MCF 10A (cell line): ENCODE measurements at regions not wholly inside any gene's neighbourhood (a gene's known extent, or its start where the extent isn't known, plus 50 kb on each side); places are given as distances from the start of the nearest gene placed in this dataset.

ENCODE experiments used
- BruUV-seq: library from RNA; stranded (reverse); fragments of 400-500 nt; replicated peaks from 2 replicates; lab custom pipeline; 2021; lab: Mats Ljungman, UMichigan
- CTCF ChIA-PET: fragments of 300-600 bp; sonication (Branson Sonifier 250); formaldehyde crosslinking; extraction: SDS; loops from one replicate; lab custom pipeline; 2021; ENCODE audit warnings: antibody characterized with exemption, inconsistent platforms; lab: Yijun Ruan, JAX
- POLR2A ChIA-PET: fragments of 300-600, 350-650 bp; sonication (Branson Sonifier 250); formaldehyde crosslinking; extraction: SDS; loops from one replicate; lab custom pipeline; 2020; ENCODE audit warnings: antibody characterized with exemption, inconsistent platforms; lab: Yijun Ruan, JAX
- DNase-seq: peaks from one replicate; pipeline ENCODE4 v3.0.0-alpha.2; 2018; ENCODE audit not compliant: unreplicated experiment
- H3K27ac Mint-ChIP-seq: one replicate; pipeline ENCODE4 v1.8.0; 2022; ENCODE audit warnings: mild to moderate bottlenecking, low read depth, mixed read lengths; ENCODE audit not compliant: unreplicated experiment
- H3K27me3 Mint-ChIP-seq: one replicate; pipeline ENCODE4 v1.8.0; 2022; ENCODE audit warnings: mixed read lengths; ENCODE audit not compliant: insufficient read depth, unreplicated experiment
- H3K36me3 Mint-ChIP-seq: one replicate; pipeline ENCODE4 v1.8.0; 2022; ENCODE audit warnings: mild to moderate bottlenecking, moderate library complexity, mixed read lengths; ENCODE audit not compliant: insufficient read depth, unreplicated experiment
- H3K4me1 Mint-ChIP-seq: one replicate; pipeline ENCODE4 v1.8.0; 2022; ENCODE audit warnings: mixed read lengths; ENCODE audit not compliant: insufficient read depth, unreplicated experiment
- H3K4me3 Mint-ChIP-seq: one replicate; pipeline ENCODE4 v1.8.0; 2022; ENCODE audit warnings: mild to moderate bottlenecking, moderate library complexity, mixed read lengths; ENCODE audit not compliant: unreplicated experiment
- H3K9me3 Mint-ChIP-seq: one replicate; pipeline ENCODE4 v1.8.0; 2022; ENCODE audit warnings: mixed read lengths; ENCODE audit not compliant: unreplicated experiment
- CTCF ChIP-seq: fragments of 200-600 bp; IDR thresholded peaks from one replicate; pipeline ENCODE4 v1.8.0; 2022; ENCODE audit warnings: antibody characterized with exemption, mild to moderate bottlenecking; ENCODE audit not compliant: unreplicated experiment
- intact Hi-C: fragments of 100-400 bp; cut with micrococcal nuclease; formaldehyde crosslinking; loops from 2 replicates; pipeline ENCODE4 v1.14.1; 2022

- CTCF ChIA-PET = no interaction called here
- H3K36me3 Mint-ChIP-seq = no peaks in the 10 kb centered on the region
- H3K4me3 Mint-ChIP-seq = no peak overlapping the region
- peaks cover 27% of the 10 kb centered on the region for H3K27me3 Mint-ChIP-seq
- no peak for DNase-seq
- H3K9me3 Mint-ChIP-seq = no peaks in the 10 kb centered on the region
- BruUV-seq = no TSS peak
- POLR2A ChIA-PET = no interaction called here
- intact Hi-C loops = no loop called here
- no peak overlapping the region for H3K27ac Mint-ChIP-seq
- no peaks in the 10 kb centered on the region for H3K4me1 Mint-ChIP-seq
- TF ChIP-seq CTCF = no peak
Measured at GRCh38 chr2:30382995-30383394, 64.1 kb upstream of the LCLAT1 start.

GRCh38 chr2:30385327-30385726, 61.7 kb upstream of the LCLAT1 start:
- H3K27ac Mint-ChIP-seq = no peak overlapping the region
- ChIA-PET CTCF (no interaction called here), POLR2A (interaction anchor here (0.6 kb wide), 1 partner anchor 320 kb away, joined by 3 read pairs; no protein-coding TSS in a partner anchor)
- H3K4me3 Mint-ChIP-seq = no peak overlapping the region
- H3K9me3 Mint-ChIP-seq = no peaks in the 10 kb centered on the region
- no peaks in the 10 kb centered on the region for H3K4me1 Mint-ChIP-seq
- H3K27me3 Mint-ChIP-seq = peaks cover 37% of the 10 kb centered on the region
- intact Hi-C loops = no loop called here
- TF ChIP-seq CTCF = no peak
- DNase-seq = peak; percentile 45
- no TSS peak for BruUV-seq
- H3K36me3 Mint-ChIP-seq = no peaks in the 10 kb centered on the region

DNA sequence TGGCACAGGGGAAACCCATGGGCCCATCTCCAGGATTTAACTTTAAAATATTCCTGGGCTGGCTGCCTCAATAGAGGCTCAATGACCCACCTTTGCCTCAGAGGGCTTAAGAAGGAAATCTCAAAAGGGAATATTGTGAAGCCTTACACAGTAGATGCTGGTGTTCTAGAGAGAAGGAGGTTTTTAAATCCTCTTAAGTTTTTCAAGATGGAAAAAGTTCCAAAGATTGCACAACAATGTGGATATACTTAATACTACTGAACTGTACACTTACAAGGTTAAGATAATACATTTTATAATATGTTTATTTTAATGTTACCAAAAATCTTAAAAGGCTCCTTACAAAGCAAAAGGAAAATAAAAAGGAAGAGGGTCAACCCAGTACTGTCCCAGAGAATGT, 54.9 kb upstream of the LCLAT1 start:
- BruUV-seq = no TSS peak
- no peaks in the 10 kb centered on the region for H3K9me3 Mint-ChIP-seq
- intact Hi-C loops = no loop called here
- no peak for TF ChIP-seq CTCF
- CTCF ChIA-PET = interaction anchor here (0.9 kb wide), 1 partner anchor 112 kb away, joined by 3 read pairs; no protein-coding TSS in a partner anchor
- POLR2A ChIA-PET = no interaction called here
- H3K36me3 Mint-ChIP-seq = no peaks in the 10 kb centered on the region
- no peak overlapping the region for H3K4me3 Mint-ChIP-seq
- no peak overlapping the region for H3K27ac Mint-ChIP-seq
- no peak for DNase-seq
- H3K27me3 Mint-ChIP-seq = peaks cover 29% of the 10 kb centered on the region
- no peaks in the 10 kb centered on the region for H3K4me1 Mint-ChIP-seq

GRCh38 chr2:30393510-30393909, 53.5 kb upstream of the LCLAT1 start:
- BruUV-seq = no TSS peak
- H3K4me1 Mint-ChIP-seq = no peaks in the 10 kb centered on the region

More at GRCh38 chr2:30393510-30393909, 53.5 kb upstream of the LCLAT1 start:
- intact Hi-C loops = no loop called here
- ChIA-PET POLR2A (no interaction called here), CTCF (no interaction called here)
- Mint-ChIP-seq H3K9me3 (no peaks in the 10 kb centered on the region), H3K27me3 (peaks cover 29% of the 10 kb centered on the region), H3K27ac (no peak overlapping the region), H3K4me3 (no peak overlapping the region), H3K36me3 (no peaks in the 10 kb centered on the region)
- TF ChIP-seq CTCF = no peak
- no peak for DNase-seq
